ENCODE measurements at regions not wholly inside any gene's neighbourhood (a gene's known extent, or its start where the extent isn't known, plus 50 kb on each side); places are given as distances from the start of the nearest gene placed in this dataset.

- no peaks in the 10 kb centered on the region for H3K36me3 ChIP-seq
- no peaks in the 10 kb centered on the region for H3K27me3 ChIP-seq
- TF ChIP-seq CTCF (IDR thresholded peaks at IDR 0.05) (no peak), POLR2A (IDR thresholded peaks at IDR 0.05) (no peak)
- no peak overlapping the region for H3K27ac ChIP-seq
- no peak for DNase-seq
- intact Hi-C loops (cut with DNase I; ENCODE audit: low total_unique reads) = no loop called here
- no peak overlapping the region for H3K4me3 ChIP-seq
- no peaks in the 10 kb centered on the region for H3K9me3 ChIP-seq
- H3K4me1 ChIP-seq = no peaks in the 10 kb centered on the region
Measured at GRCh38 chr10:128466831-128467371, 340.7 kb upstream of the MKI67 start.

GRCh38 chr10:128468462-128468861, 342.2 kb upstream of the MKI67 start:
- Histone ChIP-seq H3K36me3 (no peaks in the 10 kb centered on the region), H3K4me3 (no peak overlapping the region), H3K27me3 (no peaks in the 10 kb centered on the region), H3K9me3 (no peaks in the 10 kb centered on the region), H3K4me1 (no peaks in the 10 kb centered on the region), H3K27ac (no peak overlapping the region)
- intact Hi-C loops (cut with DNase I; ENCODE audit: low total_unique reads) = no loop called here
- no peak for DNase-seq
- no peak for TF ChIP-seq POLR2A (IDR thresholded peaks at IDR 0.05)
- no peak for TF ChIP-seq CTCF (IDR thresholded peaks at IDR 0.05)

GRCh38 chr10:128469515-128469914, 343.3 kb upstream of the MKI67 start:
- Histone ChIP-seq H3K36me3 (no peaks in the 10 kb centered on the region), H3K4me1 (no peaks in the 10 kb centered on the region), H3K4me3 (no peak overlapping the region), H3K9me3 (no peaks in the 10 kb centered on the region), H3K27ac (no peak overlapping the region), H3K27me3 (no peaks in the 10 kb centered on the region)
- TF ChIP-seq POLR2A (IDR thresholded peaks at IDR 0.05) (no peak), CTCF (IDR thresholded peaks at IDR 0.05) (no peak)
- DNase-seq = no peak
- intact Hi-C loops (cut with DNase I; ENCODE audit: low total_unique reads) = no loop called here

- no peaks in the 10 kb centered on the region for H3K27me3 ChIP-seq
- DNase-seq = no peak
- TF ChIP-seq POLR2A (IDR thresholded peaks at IDR 0.05) (no peak), CTCF (IDR thresholded peaks at IDR 0.05) (no peak)
- no peak overlapping the region for H3K27ac ChIP-seq
- H3K9me3 ChIP-seq = no peaks in the 10 kb centered on the region
- H3K36me3 ChIP-seq = no peaks in the 10 kb centered on the region
- no peaks in the 10 kb centered on the region for H3K4me1 ChIP-seq
- intact Hi-C loops (cut with DNase I; ENCODE audit: low total_unique reads) = no loop called here
- no peak overlapping the region for H3K4me3 ChIP-seq
Measured at GRCh38 chr10:128470321-128470965, 344.2 kb upstream of the MKI67 start.

GRCh38 chr10:128471151-128471550, 344.9 kb upstream of the MKI67 start:
- Histone ChIP-seq H3K36me3 (no peaks in the 10 kb centered on the region), H3K4me3 (no peak overlapping the region), H3K9me3 (no peaks in the 10 kb centered on the region), H3K27me3 (no peaks in the 10 kb centered on the region), H3K4me1 (no peaks in the 10 kb centered on the region), H3K27ac (no peak overlapping the region)
- no peak for TF ChIP-seq POLR2A (IDR thresholded peaks at IDR 0.05)
- TF ChIP-seq CTCF (IDR thresholded peaks at IDR 0.05) = no peak
- no peak for DNase-seq
- intact Hi-C loops (cut with DNase I; ENCODE audit: low total_unique reads) = no loop called here

Data from uterus (tissue), 3 donors.